K562 (cell line): ENCODE measurements at regions not wholly inside any gene's neighbourhood (a gene's known extent, or its start where the extent isn't known, plus 50 kb on each side); places are given as distances from the start of the nearest gene placed in this dataset.

Experiments used
- ATAC-seq: fragments of 200-7000 bp; cut with Tn5 transposase; 3 replicates; pipeline ENCODE4 v1.9.1; 2020; ENCODE audit warnings: moderate library complexity
- BruUV-seq: library from RNA; stranded (reverse); fragments of 400-500 nt; replicated peaks from 2 replicates; lab custom pipeline; 2021; lab: Mats Ljungman, UMichigan
- CTCF ChIA-PET: fragments of 300-600 bp; formaldehyde crosslinking; extraction: SDS; loops from one replicate; lab custom pipeline; 2021; ENCODE audit warnings: low intra/inter-chr PET ratio; lab: Yijun Ruan, JAX
- POLR2A ChIA-PET: fragments of 300-600, 350-650 bp; sonication (Branson Sonifier 250); formaldehyde crosslinking; extraction: SDS; loops from one replicate; lab custom pipeline; 2021; ENCODE audit warnings: antibody characterized with exemption, inconsistent platforms; lab: Yijun Ruan, JAX
- DNase-seq, 4 experiments: peaks; one replicate each; pipeline versions ENCODE4 v3.0.0 to v3.0.0-alpha.2; 2011 to 2018; ENCODE audit warnings: low spot score in 3 of 4, mixed read lengths in 3 of 4; ENCODE audit errors: extremely low read depth in 1 of 4
- FAIRE-seq: peaks from 2 replicates; lab custom pipeline; 2011; peaks lifted over from hg19 to GRCh38; lab: Jason Lieb, UNC
- H2AFZ ChIP-seq: 2 replicates; pipeline ENCODE4 v1.6.0; 2011; ENCODE audit warnings: low read depth, low read length, control low read depth, inconsistent platforms
- H3K27ac ChIP-seq: fragments of 200-600 bp; 3 replicates; pipeline ENCODE4 v1.8.0; 2011; ENCODE audit warnings: low read depth, mild to moderate bottlenecking, control low read depth, inconsistent platforms, low read length, moderate library complexity, mixed read lengths; ENCODE audit errors: extremely low read depth
- H3K27me3 ChIP-seq, 2 experiments: fragments of 300-600 bp in 1 of 2; 2 replicates in 1 of 2; 3 replicates in 1 of 2; pipeline versions ENCODE4 v1.6.0 to v1.8.0; 2011; ENCODE audit warnings: inconsistent platforms in 2 of 2, low read length in 2 of 2, mild to moderate bottlenecking in 1 of 2, mixed read lengths in 1 of 2, moderate library complexity in 1 of 2; ENCODE audit not compliant: control insufficient read depth in 2 of 2, insufficient read depth in 2 of 2
- H3K36me3 ChIP-seq: fragments of 300-600 bp; 3 replicates; pipeline ENCODE4 v1.8.0; 2011; ENCODE audit warnings: mild to moderate bottlenecking, low read length, inconsistent platforms; ENCODE audit not compliant: control insufficient read depth, insufficient read depth
- H3K4me1 ChIP-seq, 2 experiments: fragments of 200-600 bp in 1 of 2; replicated peaks in 1 of 2; 2 replicates in 1 of 2; 3 replicates in 1 of 2; pipeline versions ENCODE4 v1.5.1 to v1.8.0; 2011; ENCODE audit warnings: inconsistent platforms in 2 of 2, low read length in 2 of 2, mild to moderate bottlenecking in 1 of 2, mixed read lengths in 1 of 2, moderate library complexity in 1 of 2; ENCODE audit not compliant: control insufficient read depth in 2 of 2, insufficient read depth in 2 of 2
- H3K4me2 ChIP-seq: 2 replicates; pipeline ENCODE4 v1.6.1; 2011; ENCODE audit warnings: low read length, control low read depth, inconsistent platforms, mixed read lengths; ENCODE audit not compliant: insufficient read depth
- H3K4me3 ChIP-seq: fragments of 200-600 bp; sonication (generic), shearing (Covaris generic); 2 replicates; pipeline ENCODE4 v1.5.1; 2016; ENCODE audit warnings: control low read depth, inconsistent platforms
- H3K79me2 ChIP-seq: fragments of 200-600 bp; 3 replicates; pipeline ENCODE4 v1.8.0; 2011; ENCODE audit warnings: low read length, inconsistent platforms; ENCODE audit not compliant: control insufficient read depth, insufficient read depth
- H3K9ac ChIP-seq, 2 experiments: 2 replicates each; pipeline versions ENCODE4 v1.6.0 to v1.6.1; 2011; ENCODE audit warnings: low read depth in 2 of 2, low read length in 2 of 2, control low read depth in 1 of 2, inconsistent platforms in 1 of 2, mild to moderate bottlenecking in 1 of 2, mixed read lengths in 1 of 2; ENCODE audit not compliant: insufficient read depth in 1 of 2
- H3K9me1 ChIP-seq: one replicate; pipeline ENCODE4 v1.6.0; 2011; ENCODE audit warnings: inconsistent platforms, mild to moderate bottlenecking, low read length, moderate library complexity; ENCODE audit not compliant: control insufficient read depth, insufficient read depth
- H3K9me3 ChIP-seq: replicated peaks from 2 replicates; pipeline ENCODE4 v1.5.1; 2011; ENCODE audit warnings: low read depth, low read length, inconsistent platforms; ENCODE audit not compliant: control insufficient read depth, insufficient read depth
- H4K20me1 ChIP-seq: replicated peaks from 2 replicates; pipeline ENCODE4 v1.6.1; 2011; ENCODE audit warnings: low read length, inconsistent platforms, mixed read lengths; ENCODE audit not compliant: control insufficient read depth, insufficient read depth
- ATF7 ChIP-seq: fragments of 450-650 bp; IDR thresholded peaks from 2 replicates; pipeline ENCODE4 v1.7.1; 2014; ENCODE audit warnings: mild to moderate bottlenecking, moderate library complexity
- CBX1 ChIP-seq: sonication (generic); IDR thresholded peaks from 2 replicates; pipeline ENCODE4 v1.6.1; 2016; ENCODE audit warnings: antibody characterized with exemption, low read depth, mild to moderate bottlenecking
- CCAR2 ChIP-seq: fragments of 200-400 bp; formaldehyde crosslinking; IDR thresholded peaks from 2 replicates; pipeline ENCODE4 v1.6.1; 2017; ENCODE audit warnings: mild to moderate bottlenecking, low read depth, low read length
- HNRNPH1 ChIP-seq: fragments of 200-400 bp; formaldehyde crosslinking; optimal IDR thresholded peaks from 2 replicates; pipeline ENCODE3; 2017; ENCODE audit warnings: low read depth, mild to moderate bottlenecking, low read length, moderate library complexity
- NCOR1 ChIP-seq: fragments of 450-650 bp; IDR thresholded peaks from 2 replicates; pipeline ENCODE4 v1.6.1; 2016; ENCODE audit warnings: mild to moderate bottlenecking, moderate library complexity
- NFIC ChIP-seq: fragments of 450-650 bp; IDR thresholded peaks from 2 replicates; pipeline ENCODE4 v1.6.1; 2017; ENCODE audit warnings: mild to moderate bottlenecking, inconsistent platforms
- TAF9B ChIP-seq: fragments of 450-650 bp; IDR thresholded peaks from 2 replicates; pipeline ENCODE4 v1.6.1; 2018; ENCODE audit warnings: mild to moderate bottlenecking; ENCODE audit not compliant: partially characterized antibody
- XRCC3 ChIP-seq: fragments of 450-650 bp; IDR thresholded peaks from 2 replicates; pipeline ENCODE4 v1.6.1; 2017; ENCODE audit warnings: mild to moderate bottlenecking, moderate library complexity
- ZNF140 ChIP-seq: fragments of 250-450 bp; sonication (Bioruptor Pico); IDR thresholded peaks from 2 replicates; pipeline ENCODE4 v1.8.0; 2021; ENCODE audit warnings: moderate library complexity, mild to moderate bottlenecking, inconsistent platforms
- in situ Hi-C: fragments of 300-500 bp; cut with MboI; formaldehyde crosslinking; loops from 4 replicates; pipeline ENCODE4 v1.15.0; 2018; ENCODE audit warnings: inconsistent platforms, mixed read lengths
- intact Hi-C: fragments of 100-400 bp; cut with micrococcal nuclease; formaldehyde crosslinking; loops from 2 replicates; pipeline ENCODE4 v1.14.2; 2022
- TF ChIP-seq, protein P1 (sequence below): IDR thresholded peaks from 2 replicates; pipeline ENCODE4 v1.6.1; 2011; ENCODE audit warnings: borderline replicate concordance, low read depth, mild to moderate bottlenecking, moderate library complexity, low read length; ENCODE audit not compliant: insufficient read depth, poor library complexity, severe bottlenecking
- TF ChIP-seq, protein P2 (sequence below): sonication (generic); formaldehyde crosslinking; IDR thresholded peaks from 2 replicates; pipeline ENCODE4 v1.8.1; 2022; ENCODE audit warnings: missing genetic modification reagents
- TF ChIP-seq, protein P3 (sequence below), 2 experiments: fragments of 450-650 bp; IDR thresholded peaks; 2 replicates each; pipeline ENCODE4 v1.6.1; 2018; ENCODE audit warnings: mild to moderate bottlenecking in 2 of 2, low read depth in 1 of 2; ENCODE audit not compliant: partially characterized antibody in 2 of 2

DNA sequence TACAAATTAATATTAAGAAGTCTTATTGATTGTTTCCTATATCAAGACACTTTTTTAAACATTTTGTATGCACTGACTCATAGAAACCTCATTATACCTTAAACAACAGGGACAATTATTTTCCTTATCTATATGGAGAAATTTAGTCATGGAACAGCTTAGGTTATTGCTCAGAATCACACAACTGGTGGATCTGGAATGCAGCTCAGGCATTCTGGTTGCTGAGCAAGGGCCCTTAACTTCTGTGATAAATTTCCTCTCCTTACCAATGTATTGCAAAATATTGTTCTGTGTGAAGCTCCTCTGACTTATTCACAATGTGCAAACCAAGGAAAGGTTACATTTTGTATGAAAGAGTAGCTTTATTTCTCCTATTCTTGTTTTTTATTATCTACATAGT is 817.8 kb downstream of the LRFN5 start:
- no peaks in the 10 kb centered on the region for H3K9me1 ChIP-seq
- H3K36me3 ChIP-seq, result no peaks in the 10 kb centered on the region
- H3K27ac ChIP-seq, result no peak overlapping the region
- FAIRE-seq (no peak), ATAC-seq (no peak), DNase-seq (no peak)
- ChIA-PET POLR2A (no interaction called here), CTCF (no interaction called here)
- no peaks in the 10 kb centered on the region for H3K4me1 ChIP-seq
- no peaks in the 10 kb centered on the region for H4K20me1 ChIP-seq
- intact Hi-C loops (no loop called here), in situ Hi-C loops (no loop called here)
- no peak overlapping the region for H3K4me3 ChIP-seq
- H3K4me2 ChIP-seq, result no peak overlapping the region
- BruUV-seq, result no TSS peak
- H3K9me3 ChIP-seq, result no peaks in the 10 kb centered on the region
- no peaks in the 10 kb centered on the region for H3K27me3 ChIP-seq
- no peak overlapping the region for H2AFZ ChIP-seq
- H3K9ac ChIP-seq, result no peak overlapping the region
- H3K79me2 ChIP-seq, result no peaks in the 10 kb centered on the region
- TF ChIP-seq NFIC (no peak), NCOR1 (no peak), HNRNPH1 (no peak), ZNF140 (no peak), ATF7 (no peak), CCAR2 (no peak), TAF9B (no peak), XRCC3 (no peak), CBX1 (no peak)
- TF ChIP-seq, protein P1, sequence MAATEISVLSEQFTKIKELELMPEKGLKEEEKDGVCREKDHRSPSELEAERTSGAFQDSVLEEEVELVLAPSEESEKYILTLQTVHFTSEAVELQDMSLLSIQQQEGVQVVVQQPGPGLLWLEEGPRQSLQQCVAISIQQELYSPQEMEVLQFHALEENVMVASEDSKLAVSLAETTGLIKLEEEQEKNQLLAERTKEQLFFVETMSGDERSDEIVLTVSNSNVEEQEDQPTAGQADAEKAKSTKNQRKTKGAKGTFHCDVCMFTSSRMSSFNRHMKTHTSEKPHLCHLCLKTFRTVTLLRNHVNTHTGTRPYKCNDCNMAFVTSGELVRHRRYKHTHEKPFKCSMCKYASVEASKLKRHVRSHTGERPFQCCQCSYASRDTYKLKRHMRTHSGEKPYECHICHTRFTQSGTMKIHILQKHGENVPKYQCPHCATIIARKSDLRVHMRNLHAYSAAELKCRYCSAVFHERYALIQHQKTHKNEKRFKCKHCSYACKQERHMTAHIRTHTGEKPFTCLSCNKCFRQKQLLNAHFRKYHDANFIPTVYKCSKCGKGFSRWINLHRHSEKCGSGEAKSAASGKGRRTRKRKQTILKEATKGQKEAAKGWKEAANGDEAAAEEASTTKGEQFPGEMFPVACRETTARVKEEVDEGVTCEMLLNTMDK, result no peak
- TF ChIP-seq, protein P2, sequence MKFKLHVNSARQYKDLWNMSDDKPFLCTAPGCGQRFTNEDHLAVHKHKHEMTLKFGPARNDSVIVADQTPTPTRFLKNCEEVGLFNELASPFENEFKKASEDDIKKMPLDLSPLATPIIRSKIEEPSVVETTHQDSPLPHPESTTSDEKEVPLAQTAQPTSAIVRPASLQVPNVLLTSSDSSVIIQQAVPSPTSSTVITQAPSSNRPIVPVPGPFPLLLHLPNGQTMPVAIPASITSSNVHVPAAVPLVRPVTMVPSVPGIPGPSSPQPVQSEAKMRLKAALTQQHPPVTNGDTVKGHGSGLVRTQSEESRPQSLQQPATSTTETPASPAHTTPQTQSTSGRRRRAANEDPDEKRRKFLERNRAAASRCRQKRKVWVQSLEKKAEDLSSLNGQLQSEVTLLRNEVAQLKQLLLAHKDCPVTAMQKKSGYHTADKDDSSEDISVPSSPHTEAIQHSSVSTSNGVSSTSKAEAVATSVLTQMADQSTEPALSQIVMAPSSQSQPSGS, result no peak
- TF ChIP-seq, protein P3, sequence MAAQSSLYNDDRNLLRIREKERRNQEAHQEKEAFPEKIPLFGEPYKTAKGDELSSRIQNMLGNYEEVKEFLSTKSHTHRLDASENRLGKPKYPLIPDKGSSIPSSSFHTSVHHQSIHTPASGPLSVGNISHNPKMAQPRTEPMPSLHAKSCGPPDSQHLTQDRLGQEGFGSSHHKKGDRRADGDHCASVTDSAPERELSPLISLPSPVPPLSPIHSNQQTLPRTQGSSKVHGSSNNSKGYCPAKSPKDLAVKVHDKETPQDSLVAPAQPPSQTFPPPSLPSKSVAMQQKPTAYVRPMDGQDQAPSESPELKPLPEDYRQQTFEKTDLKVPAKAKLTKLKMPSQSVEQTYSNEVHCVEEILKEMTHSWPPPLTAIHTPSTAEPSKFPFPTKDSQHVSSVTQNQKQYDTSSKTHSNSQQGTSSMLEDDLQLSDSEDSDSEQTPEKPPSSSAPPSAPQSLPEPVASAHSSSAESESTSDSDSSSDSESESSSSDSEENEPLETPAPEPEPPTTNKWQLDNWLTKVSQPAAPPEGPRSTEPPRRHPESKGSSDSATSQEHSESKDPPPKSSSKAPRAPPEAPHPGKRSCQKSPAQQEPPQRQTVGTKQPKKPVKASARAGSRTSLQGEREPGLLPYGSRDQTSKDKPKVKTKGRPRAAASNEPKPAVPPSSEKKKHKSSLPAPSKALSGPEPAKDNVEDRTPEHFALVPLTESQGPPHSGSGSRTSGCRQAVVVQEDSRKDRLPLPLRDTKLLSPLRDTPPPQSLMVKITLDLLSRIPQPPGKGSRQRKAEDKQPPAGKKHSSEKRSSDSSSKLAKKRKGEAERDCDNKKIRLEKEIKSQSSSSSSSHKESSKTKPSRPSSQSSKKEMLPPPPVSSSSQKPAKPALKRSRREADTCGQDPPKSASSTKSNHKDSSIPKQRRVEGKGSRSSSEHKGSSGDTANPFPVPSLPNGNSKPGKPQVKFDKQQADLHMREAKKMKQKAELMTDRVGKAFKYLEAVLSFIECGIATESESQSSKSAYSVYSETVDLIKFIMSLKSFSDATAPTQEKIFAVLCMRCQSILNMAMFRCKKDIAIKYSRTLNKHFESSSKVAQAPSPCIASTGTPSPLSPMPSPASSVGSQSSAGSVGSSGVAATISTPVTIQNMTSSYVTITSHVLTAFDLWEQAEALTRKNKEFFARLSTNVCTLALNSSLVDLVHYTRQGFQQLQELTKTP (IDR thresholded peaks at IDR 0.05; ENCODE audit: low read depth in 1 of 2, partially characterized antibody in 2 of 2), result no peak
